Neural progenitor cell (in vitro differentiated cells): ENCODE measurements at regions not wholly inside any gene's neighbourhood (a gene's known extent, or its start where the extent isn't known, plus 50 kb on each side); places are given as distances from the start of the nearest gene placed in this dataset.

Experiments used
- DNase-seq: peaks from one replicate; pipeline ENCODE4 v3.0.0-alpha.2; 2016; ENCODE audit warnings: low spot score
- H2AFZ ChIP-seq: fragments of 200-600 bp; sonication (generic); replicated peaks from 2 replicates; pipeline ENCODE4 v1.6.1; 2016; ENCODE audit warnings: antibody characterized with exemption
- H3F3A ChIP-seq: fragments of 200-600 bp; sonication (generic); 2 replicates; pipeline ENCODE4 v1.6.1; 2016; ENCODE audit warnings: antibody characterized with exemption, low read depth
- H3K27ac ChIP-seq: fragments of 200-600 bp; sonication (generic); 2 replicates; pipeline ENCODE4 v1.5.1; 2016; ENCODE audit warnings: mild to moderate bottlenecking
- H3K27me3 ChIP-seq: fragments of 200-600 bp; sonication (generic); 2 replicates; pipeline ENCODE4 v1.6.1; 2016; ENCODE audit warnings: mild to moderate bottlenecking, moderate library complexity
- H3K36me3 ChIP-seq: fragments of 200-600 bp; sonication (generic); 2 replicates; pipeline ENCODE4 v1.5.1; 2016
- H3K4me1 ChIP-seq: fragments of 200-600 bp; sonication (generic); 2 replicates; pipeline ENCODE4 v1.6.1; 2016; ENCODE audit warnings: mixed run types
- H3K4me2 ChIP-seq: fragments of 200-600 bp; sonication (generic); 2 replicates; pipeline ENCODE4 v1.6.1; 2016
- H3K4me3 ChIP-seq: fragments of 200-600 bp; sonication (generic); 2 replicates; pipeline ENCODE4 v1.5.1; 2016
- H3K79me2 ChIP-seq: fragments of 200-600 bp; sonication (generic); 2 replicates; pipeline ENCODE4 v1.6.1; 2016; ENCODE audit warnings: low read depth
- H3K9ac ChIP-seq: fragments of 200-600 bp; sonication (generic); 2 replicates; pipeline ENCODE4 v1.6.1; 2016
- H3K9me3 ChIP-seq: fragments of 200-600 bp; sonication (generic); 2 replicates; pipeline ENCODE4 v1.5.1; 2016; ENCODE audit warnings: low read depth
- H4K20me1 ChIP-seq: fragments of 200-600 bp; sonication (generic); 2 replicates; pipeline ENCODE4 v1.6.1; 2016; ENCODE audit warnings: low read depth
- H3K27ac Mint-ChIP-seq: 3 replicates; pipeline ENCODE4 v1.8.0; 2021; ENCODE audit warnings: mixed read lengths
- H3K27me3 Mint-ChIP-seq: 2 replicates; pipeline ENCODE4 v1.8.0; 2022; ENCODE audit warnings: low read depth, mild to moderate bottlenecking, inconsistent platforms, moderate library complexity, mixed read lengths; ENCODE audit not compliant: insufficient read depth
- H3K36me3 Mint-ChIP-seq: 3 replicates; pipeline ENCODE4 v1.8.0; 2021; ENCODE audit warnings: mixed read lengths
- H3K4me1 Mint-ChIP-seq: 3 replicates; pipeline ENCODE4 v1.8.0; 2021; ENCODE audit warnings: mixed read lengths
- H3K4me3 Mint-ChIP-seq: 3 replicates; pipeline ENCODE4 v1.8.0; 2021; ENCODE audit warnings: mild to moderate bottlenecking, moderate library complexity, mixed read lengths
- H3K9me3 Mint-ChIP-seq: 3 replicates; pipeline ENCODE4 v1.8.0; 2020; ENCODE audit warnings: mixed read lengths
- CTCF ChIP-seq: fragments of 200-600 bp; sonication (generic); IDR thresholded peaks from 2 replicates; pipeline ENCODE4 v1.5.1; 2017; ENCODE audit warnings: antibody characterized with exemption, mild to moderate bottlenecking
- EZH2 ChIP-seq: fragments of 200-600 bp; sonication (generic); IDR thresholded peaks from 2 replicates; pipeline ENCODE4 v1.6.1; 2017; ENCODE audit warnings: antibody characterized with exemption, mild to moderate bottlenecking, moderate library complexity
- EZH2phosphoT487 ChIP-seq: fragments of 200-600 bp; sonication (generic); IDR thresholded peaks from 2 replicates; pipeline ENCODE4 v1.6.1; 2017; ENCODE audit warnings: antibody characterized with exemption

GRCh38 chr2:217052856-217053577, 193.2 kb upstream of the TNP1 start:
- no peak overlapping the region for H3K27ac Mint-ChIP-seq
- Histone ChIP-seq H2AFZ (no peak overlapping the region), H3K9me3 (no peaks in the 10 kb centered on the region), H3K9ac (no peak overlapping the region), H3K36me3 (no peaks in the 10 kb centered on the region), H3K4me2 (no peak overlapping the region), H3F3A (peaks cover 20% of the 10 kb centered on the region), H4K20me1 (no peaks in the 10 kb centered on the region), H3K4me3 (no peak overlapping the region), H3K27ac (no peak overlapping the region), H3K4me1 (peaks cover 45% of the 10 kb centered on the region), H3K27me3 (no peaks in the 10 kb centered on the region), H3K79me2 (no peaks in the 10 kb centered on the region)
- no peak for DNase-seq
- no peaks in the 10 kb centered on the region for H3K36me3 Mint-ChIP-seq
- H3K4me3 Mint-ChIP-seq = no peak overlapping the region
- H3K4me1 Mint-ChIP-seq = peaks cover 43% of the 10 kb centered on the region
- H3K27me3 Mint-ChIP-seq = no peaks in the 10 kb centered on the region
- no peaks in the 10 kb centered on the region for H3K9me3 Mint-ChIP-seq
- TF ChIP-seq EZH2 (no peak), CTCF (no peak), EZH2phosphoT487 (no peak)

- H3K9me3 Mint-ChIP-seq = no peaks in the 10 kb centered on the region
- peaks cover 48% of the 10 kb centered on the region for H3K4me1 Mint-ChIP-seq
- Histone ChIP-seq H4K20me1 (no peaks in the 10 kb centered on the region), H3K9me3 (no peaks in the 10 kb centered on the region), H3K4me1 (peaks cover 54% of the 10 kb centered on the region), H3F3A (peaks cover 20% of the 10 kb centered on the region), H3K36me3 (no peaks in the 10 kb centered on the region), H3K4me2 (no peak overlapping the region), H3K4me3 (no peak overlapping the region), H3K79me2 (no peaks in the 10 kb centered on the region), H3K27me3 (no peaks in the 10 kb centered on the region), H2AFZ (no peak overlapping the region), H3K9ac (no peak overlapping the region), H3K27ac (no peak overlapping the region)
- TF ChIP-seq EZH2 (no peak), CTCF (no peak), EZH2phosphoT487 (no peak)
- no peak for DNase-seq
- no peaks in the 10 kb centered on the region for H3K36me3 Mint-ChIP-seq
- H3K27ac Mint-ChIP-seq = peak overlapping the region; percentile 9
- no peak overlapping the region for H3K4me3 Mint-ChIP-seq
- no peaks in the 10 kb centered on the region for H3K27me3 Mint-ChIP-seq
Observed at GRCh38 chr2:217051416-217051815, 191.6 kb upstream of the TNP1 start.

GRCh38 chr2:217049956-217050355, 190.1 kb upstream of the TNP1 start:
- no peak overlapping the region for H3K9ac ChIP-seq
- H3K9me3 ChIP-seq = no peaks in the 10 kb centered on the region
- peaks cover 20% of the 10 kb centered on the region for H3F3A ChIP-seq
- H3K9me3 Mint-ChIP-seq = no peaks in the 10 kb centered on the region
- no peaks in the 10 kb centered on the region for H4K20me1 ChIP-seq
- peak overlapping the region; percentile 95 for H3K27ac Mint-ChIP-seq
- peaks cover 45% of the 10 kb centered on the region for H3K4me1 ChIP-seq
- peak overlapping the region; percentile 59 for H3K4me2 ChIP-seq
- no peak overlapping the region for H2AFZ ChIP-seq
- H3K79me2 ChIP-seq = no peaks in the 10 kb centered on the region
- no peaks in the 10 kb centered on the region for H3K36me3 Mint-ChIP-seq
- peak overlapping the region; percentile 76 for H3K27ac ChIP-seq
- no peaks in the 10 kb centered on the region for H3K27me3 ChIP-seq
- TF ChIP-seq EZH2 (no peak), CTCF (no peak), EZH2phosphoT487 (no peak)
- H3K4me3 ChIP-seq = no peak overlapping the region
- H3K4me1 Mint-ChIP-seq = peaks cover 46% of the 10 kb centered on the region
- H3K4me3 Mint-ChIP-seq = peak overlapping the region; percentile 65
- DNase-seq = peak; percentile 9
- no peaks in the 10 kb centered on the region for H3K36me3 ChIP-seq
- H3K27me3 Mint-ChIP-seq = no peaks in the 10 kb centered on the region
